Endodermal cell (in vitro differentiated cells): ENCODE measurements at regions not wholly inside any gene's neighbourhood (a gene's known extent, or its start where the extent isn't known, plus 50 kb on each side); places are given as distances from the start of the nearest gene placed in this dataset.

Source experiments
- DNase-seq: peaks from one replicate; pipeline ENCODE4 v3.0.0-alpha.2; 2017
- H3K27ac ChIP-seq: 2 replicates; pipeline ENCODE4 v1.5.1; 2013; ENCODE audit warnings: mild to moderate bottlenecking, low read depth, low read length, moderate library complexity
- H3K27me3 ChIP-seq: 2 replicates; pipeline ENCODE4 v1.6.1; 2013; ENCODE audit warnings: mild to moderate bottlenecking, low read length, moderate library complexity; ENCODE audit not compliant: insufficient read depth, control insufficient read depth, poor library complexity, severe bottlenecking
- H3K36me3 ChIP-seq: 2 replicates; pipeline ENCODE4 v1.7.0; 2013; ENCODE audit warnings: mild to moderate bottlenecking, low read length, moderate library complexity; ENCODE audit not compliant: control insufficient read depth, insufficient read depth
- H3K4me1 ChIP-seq: one replicate; pipeline ENCODE4 v1.7.0; 2013; ENCODE audit warnings: low read length; ENCODE audit not compliant: control insufficient read depth, insufficient read depth
- H3K4me3 ChIP-seq: 2 replicates; pipeline ENCODE4 v1.5.1; 2013; ENCODE audit warnings: mild to moderate bottlenecking, low read length, moderate library complexity
- H3K9ac ChIP-seq: 2 replicates; pipeline ENCODE4 v1.6.1; 2013; ENCODE audit warnings: mild to moderate bottlenecking, low read length, moderate library complexity; ENCODE audit not compliant: poor library complexity, severe bottlenecking; ENCODE audit errors: extremely low read depth
- H3K9me3 ChIP-seq: 2 replicates; pipeline ENCODE4 v1.6.1; 2013; ENCODE audit warnings: mild to moderate bottlenecking, low read length, moderate library complexity; ENCODE audit not compliant: control insufficient read depth
- H3K27ac Mint-ChIP-seq: 2 replicates; pipeline ENCODE4 v1.8.0; 2020; ENCODE audit warnings: mixed read lengths
- H3K27me3 Mint-ChIP-seq: 2 replicates; pipeline ENCODE4 v1.8.0; 2021; ENCODE audit warnings: mild to moderate bottlenecking, mixed read lengths; ENCODE audit not compliant: insufficient read depth
- H3K36me3 Mint-ChIP-seq: 2 replicates; pipeline ENCODE4 v1.8.0; 2020; ENCODE audit warnings: low read depth, mixed read lengths
- H3K4me1 Mint-ChIP-seq: 2 replicates; pipeline ENCODE4 v1.8.0; 2020; ENCODE audit warnings: mixed read lengths
- H3K4me3 Mint-ChIP-seq: 2 replicates; pipeline ENCODE4 v1.8.0; 2020; ENCODE audit warnings: mild to moderate bottlenecking, moderate library complexity, mixed read lengths
- H3K9me3 Mint-ChIP-seq: 2 replicates; pipeline ENCODE4 v1.8.0; 2020; ENCODE audit warnings: mild to moderate bottlenecking, mixed read lengths
- WGBS, 2 experiments: methylation state at CpG; one replicate each; pipeline versions ENCODE4 v1.1.5 to v1.1.7; 2013; ENCODE audit warnings: missing lambda C conversion rate in 2 of 2, mixed read lengths in 1 of 2; ENCODE audit not compliant: insufficient coverage in 1 of 2, insufficient read length in 1 of 2; 5-methylcytosine and 5-hydroxymethylcytosine counted together
- TF ChIP-seq, protein P1 (sequence below): fragments of 200-600 bp; sonication (generic); conservative IDR thresholded peaks from 2 replicates; pipeline ENCODE4 v1.5.0; 2021; ENCODE audit warnings: antibody characterized with exemption, mild to moderate bottlenecking

- TF ChIP-seq, protein P1, sequence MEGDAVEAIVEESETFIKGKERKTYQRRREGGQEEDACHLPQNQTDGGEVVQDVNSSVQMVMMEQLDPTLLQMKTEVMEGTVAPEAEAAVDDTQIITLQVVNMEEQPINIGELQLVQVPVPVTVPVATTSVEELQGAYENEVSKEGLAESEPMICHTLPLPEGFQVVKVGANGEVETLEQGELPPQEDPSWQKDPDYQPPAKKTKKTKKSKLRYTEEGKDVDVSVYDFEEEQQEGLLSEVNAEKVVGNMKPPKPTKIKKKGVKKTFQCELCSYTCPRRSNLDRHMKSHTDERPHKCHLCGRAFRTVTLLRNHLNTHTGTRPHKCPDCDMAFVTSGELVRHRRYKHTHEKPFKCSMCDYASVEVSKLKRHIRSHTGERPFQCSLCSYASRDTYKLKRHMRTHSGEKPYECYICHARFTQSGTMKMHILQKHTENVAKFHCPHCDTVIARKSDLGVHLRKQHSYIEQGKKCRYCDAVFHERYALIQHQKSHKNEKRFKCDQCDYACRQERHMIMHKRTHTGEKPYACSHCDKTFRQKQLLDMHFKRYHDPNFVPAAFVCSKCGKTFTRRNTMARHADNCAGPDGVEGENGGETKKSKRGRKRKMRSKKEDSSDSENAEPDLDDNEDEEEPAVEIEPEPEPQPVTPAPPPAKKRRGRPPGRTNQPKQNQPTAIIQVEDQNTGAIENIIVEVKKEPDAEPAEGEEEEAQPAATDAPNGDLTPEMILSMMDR, result no peak
- WGBS, 2 experiments, result 93 to 100% methylated on average over 2 to 12 of the region's 12 CpGs
- Mint-ChIP-seq H3K27ac (no peak overlapping the region), H3K4me1 (no peaks in the 10 kb centered on the region), H3K36me3 (no peaks in the 10 kb centered on the region), H3K4me3 (no peak overlapping the region), H3K27me3 (no peaks in the 10 kb centered on the region), H3K9me3 (peaks cover 34% of the 10 kb centered on the region)
- Histone ChIP-seq H3K9me3 (no peaks in the 10 kb centered on the region), H3K9ac (no peak overlapping the region), H3K27me3 (no peaks in the 10 kb centered on the region), H3K4me3 (no peak overlapping the region), H3K27ac (no peak overlapping the region), H3K36me3 (no peaks in the 10 kb centered on the region), H3K4me1 (no peaks in the 10 kb centered on the region)
- no peak for DNase-seq
These were observed 185.4 kb upstream of the ASCC3 start for GRCh38 chr6:101066481-101066880.

- Mint-ChIP-seq H3K27ac (no peak overlapping the region), H3K36me3 (no peaks in the 10 kb centered on the region), H3K9me3 (peaks cover 36% of the 10 kb centered on the region), H3K27me3 (no peaks in the 10 kb centered on the region), H3K4me3 (no peak overlapping the region), H3K4me1 (no peaks in the 10 kb centered on the region)
- TF ChIP-seq, protein P1, result no peak
- H3K36me3 ChIP-seq, result no peaks in the 10 kb centered on the region
- no peak overlapping the region for H3K4me3 ChIP-seq
- H3K9me3 ChIP-seq, result no peaks in the 10 kb centered on the region
- no peak overlapping the region for H3K27ac ChIP-seq
- no peak overlapping the region for H3K9ac ChIP-seq
- no peaks in the 10 kb centered on the region for H3K4me1 ChIP-seq
- no peak for DNase-seq
- H3K27me3 ChIP-seq, result no peaks in the 10 kb centered on the region
These were observed 188.2 kb upstream of the ASCC3 start for GRCh38 chr6:101069191-101069795.

DNA sequence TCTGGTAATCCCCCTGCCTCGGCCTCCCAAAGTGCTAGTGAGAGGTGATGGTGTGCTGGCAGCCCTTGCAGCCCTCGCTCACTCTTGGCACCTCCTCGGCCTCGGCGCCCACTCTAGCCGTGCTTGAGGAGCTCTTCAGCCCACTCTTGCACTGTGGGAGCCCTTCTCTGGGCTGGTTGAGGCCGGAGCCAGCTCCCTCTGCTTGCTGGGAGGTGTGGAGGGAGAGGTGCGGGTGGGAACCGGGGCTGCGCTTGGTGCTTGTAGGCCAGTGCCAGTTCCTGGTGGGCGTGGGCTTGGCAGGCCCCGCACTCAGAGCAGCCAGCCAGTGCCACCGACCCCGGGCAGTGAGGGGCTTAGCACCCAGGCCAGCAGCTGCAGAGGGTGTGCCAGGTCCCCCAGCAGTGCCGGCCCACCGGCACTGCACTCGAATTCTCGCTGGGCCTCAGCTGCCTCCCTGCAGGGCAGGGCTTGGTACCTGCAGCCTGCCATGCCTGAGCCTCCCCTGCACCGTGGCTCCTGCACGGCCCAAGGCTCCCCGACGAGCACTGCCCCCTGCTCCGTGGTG is 189.0 kb upstream of the ASCC3 start:
- Histone ChIP-seq H3K4me1 (no peaks in the 10 kb centered on the region), H3K27me3 (no peaks in the 10 kb centered on the region), H3K9ac (no peak overlapping the region), H3K9me3 (no peaks in the 10 kb centered on the region), H3K36me3 (no peaks in the 10 kb centered on the region), H3K27ac (no peak overlapping the region), H3K4me3 (no peak overlapping the region)
- Mint-ChIP-seq H3K4me1 (no peaks in the 10 kb centered on the region), H3K36me3 (no peaks in the 10 kb centered on the region), H3K9me3 (peaks cover 36% of the 10 kb centered on the region), H3K27me3 (no peaks in the 10 kb centered on the region), H3K27ac (no peak overlapping the region), H3K4me3 (no peak overlapping the region)
- 91% methylated on average over 23 of the region's 23 CpGs; no CpG with 5 or more reads in 1 of the 2 experiments for WGBS, 2 experiments
- TF ChIP-seq, protein P1, result no peak
- DNase-seq, result no peak
